NOMO-1 (cell line): ENCODE measurements at regions not wholly inside any gene's neighbourhood (a gene's known extent, or its start where the extent isn't known, plus 50 kb on each side); places are given as distances from the start of the nearest gene placed in this dataset.

Experiments used
- DNase-seq, 2 experiments: peaks; one replicate each; lab custom pipeline; 2025; ENCODE audit not compliant: unreplicated experiment in 2 of 2; lab: John Stamatoyannopoulos, UW

DNA sequence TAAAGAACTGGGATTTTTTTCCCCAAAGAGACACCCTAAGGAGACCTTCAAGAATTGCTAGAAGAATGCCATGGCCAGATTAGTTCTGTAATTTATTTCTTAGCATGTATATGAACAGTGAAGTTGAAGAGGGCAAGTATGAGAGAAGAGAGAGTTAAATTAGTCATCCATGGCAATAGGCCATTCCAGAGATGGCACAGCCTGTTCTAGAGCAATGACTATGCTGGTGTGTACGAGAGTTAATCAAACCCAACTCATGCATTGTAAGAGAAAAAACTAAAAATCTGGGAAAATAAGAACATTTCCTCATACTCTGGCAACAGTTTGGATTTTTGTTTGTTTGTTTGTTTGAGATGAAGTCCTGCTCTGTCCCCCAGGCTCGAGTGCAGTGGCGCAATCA lies 112.1 kb upstream of the PIK3C3 start:
- DNase-seq = no peak

DNA sequence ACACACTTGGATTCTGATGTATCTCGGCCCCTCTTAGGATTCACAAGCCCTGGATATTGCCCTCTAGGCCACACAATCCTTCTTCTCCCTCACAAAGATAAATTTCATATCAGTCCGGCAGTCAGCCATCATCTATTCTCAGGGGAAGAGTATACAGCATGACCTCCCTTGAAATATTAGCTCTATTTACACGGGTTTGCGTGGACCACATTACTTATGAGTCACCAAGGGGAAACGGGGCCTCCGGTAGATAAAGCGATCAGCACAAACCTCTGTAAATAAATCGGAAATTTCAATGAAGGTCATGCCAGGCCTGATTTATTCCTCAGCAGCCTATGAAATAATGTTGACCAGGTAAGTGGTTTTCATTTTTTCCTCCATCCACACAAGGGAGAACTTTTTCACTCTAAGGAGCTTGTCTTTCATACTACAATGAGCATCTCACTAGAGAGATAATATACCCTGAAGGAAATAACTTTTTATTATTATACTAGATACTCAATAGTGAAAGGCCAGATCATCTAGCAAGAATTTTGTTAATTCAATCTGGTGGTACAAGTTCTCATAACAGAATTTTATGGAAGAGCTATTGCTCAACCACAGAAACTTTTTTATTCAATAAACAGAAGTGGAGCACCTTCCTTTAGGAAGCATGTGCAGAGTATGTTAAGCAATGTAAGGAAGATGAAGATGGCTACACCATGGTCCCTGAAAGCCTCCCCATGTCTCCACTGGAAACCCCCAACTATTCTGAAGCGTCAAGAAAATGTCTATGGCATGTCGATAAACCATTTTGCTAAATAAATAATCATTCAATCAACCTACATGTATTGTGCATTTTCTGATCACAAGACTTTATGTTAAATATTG lies 125.2 kb upstream of the PIK3C3 start:
- no peak for DNase-seq

DNA sequence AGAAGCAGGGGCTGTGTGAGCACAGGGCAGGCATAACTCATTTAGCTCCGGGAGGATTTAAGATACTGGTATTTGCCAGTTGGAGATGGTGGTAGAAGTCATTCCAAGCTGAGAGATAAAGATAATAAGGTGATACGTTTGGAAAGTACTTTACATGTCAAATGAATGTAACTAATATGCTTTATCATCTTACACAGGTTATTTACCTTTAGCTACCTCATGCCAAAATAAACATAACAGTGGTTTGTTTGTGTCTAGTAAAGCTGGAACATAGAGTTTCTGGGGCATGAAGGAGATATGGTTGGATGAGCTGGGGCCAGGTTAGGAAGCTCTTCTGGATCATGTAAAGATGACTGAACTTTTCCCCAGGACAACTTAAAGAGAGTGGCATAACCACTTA lies 126.9 kb upstream of the PIK3C3 start:
- DNase-seq = no peak

DNA sequence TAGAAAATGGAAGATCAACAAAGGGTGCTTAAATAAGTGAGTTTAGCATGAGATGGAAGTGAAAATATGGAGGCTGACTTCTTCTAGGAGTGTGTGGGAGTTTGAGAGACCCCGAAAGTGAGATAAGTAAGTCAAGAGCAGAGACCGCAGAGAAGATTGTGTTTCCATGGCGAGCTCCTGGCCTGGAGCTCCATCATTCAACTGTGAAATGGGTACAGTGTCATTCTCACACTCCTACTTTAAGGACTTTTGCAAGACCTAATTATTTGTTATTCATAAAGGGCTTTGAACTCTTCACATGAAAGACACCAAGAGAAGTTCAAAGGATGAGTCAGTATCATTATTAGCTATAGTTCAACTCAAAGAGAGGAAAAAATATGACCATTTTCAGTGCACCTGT lies 134.2 kb upstream of the PIK3C3 start:
- no peak for DNase-seq

DNA sequence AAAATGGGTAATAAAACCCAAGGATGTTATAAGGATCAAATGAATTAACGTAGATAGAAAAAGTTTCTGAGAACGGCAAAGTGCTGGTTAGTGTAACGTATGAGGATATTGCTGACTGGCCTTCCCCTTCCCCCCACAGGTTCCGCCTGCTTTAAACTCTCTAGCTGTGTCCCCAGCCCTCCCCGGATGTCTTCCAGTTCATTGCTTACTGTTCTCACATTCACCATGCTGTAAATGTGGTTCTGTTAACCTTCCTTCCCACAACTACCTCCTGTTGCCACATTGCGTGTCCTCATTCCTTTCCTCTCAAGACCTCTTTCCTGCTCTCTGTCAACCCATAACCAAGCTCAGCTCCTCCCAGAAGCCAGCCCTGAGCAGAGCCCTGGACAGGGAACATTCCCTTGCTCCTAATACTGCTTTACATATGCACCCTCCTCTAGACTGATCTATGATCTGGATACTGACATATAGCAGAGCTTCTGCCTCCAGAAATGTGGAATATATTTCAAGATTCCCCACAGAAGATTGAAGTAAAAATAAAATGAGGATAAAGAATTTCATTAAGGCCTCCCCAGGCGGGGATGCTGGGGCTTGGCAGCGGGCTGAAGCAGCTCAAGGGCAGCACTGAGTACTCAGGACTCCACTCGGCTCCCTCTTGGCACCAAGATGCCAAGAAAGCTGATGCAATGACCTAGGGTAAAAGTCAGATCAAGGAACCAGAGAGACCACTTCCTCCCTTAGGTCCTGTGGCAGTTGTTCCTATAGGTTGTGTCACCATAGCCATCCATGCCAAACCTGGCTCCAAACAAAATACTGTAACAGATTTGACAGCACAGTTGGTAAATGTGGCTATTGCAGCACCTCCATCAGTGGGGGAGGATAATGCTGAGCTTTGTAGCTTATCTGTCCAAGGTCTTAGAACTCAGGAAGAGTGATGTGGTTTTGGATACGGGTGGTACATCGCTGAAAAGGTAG lies 136.4 kb upstream of the PIK3C3 start:
- DNase-seq = no peak

DNA sequence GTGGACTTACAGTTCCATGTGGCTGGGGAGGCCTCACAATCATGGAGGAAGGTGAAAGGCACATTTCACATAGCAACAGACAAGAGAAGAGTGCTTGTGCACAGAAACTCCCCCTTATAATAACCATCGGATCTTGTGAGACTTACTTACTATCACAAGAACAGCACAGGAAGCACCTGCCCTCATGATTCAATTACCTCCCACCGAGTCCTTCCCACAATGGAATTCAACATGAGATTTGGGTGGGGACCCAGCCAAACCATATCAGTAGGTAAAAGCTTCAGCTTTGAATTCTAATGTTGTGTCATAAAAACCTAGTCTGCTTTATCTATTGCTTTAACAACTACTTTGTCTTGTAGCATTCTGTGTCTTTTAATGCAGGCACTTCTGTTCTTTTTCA lies 140.4 kb upstream of the PIK3C3 start:
- DNase-seq = no peak

DNA sequence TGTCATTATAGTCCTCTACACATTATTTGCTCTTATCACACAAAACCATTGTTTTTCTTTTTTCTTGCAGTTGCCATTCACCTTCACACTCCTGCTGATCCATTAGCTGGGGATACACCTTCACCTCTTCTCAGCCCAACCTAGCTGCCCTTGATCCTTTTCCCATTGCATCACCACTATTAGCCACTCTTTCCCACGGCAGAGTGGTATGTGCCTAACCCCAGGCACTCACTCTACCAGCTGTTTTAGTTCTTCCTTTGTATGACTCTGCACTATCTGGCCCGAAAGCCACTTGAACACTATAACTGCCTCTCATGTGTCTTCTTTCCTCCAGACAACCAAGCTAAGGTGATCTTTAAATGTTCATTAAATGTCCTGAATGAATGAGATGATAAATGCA lies 145.4 kb upstream of the PIK3C3 start:
- no peak for DNase-seq

DNA sequence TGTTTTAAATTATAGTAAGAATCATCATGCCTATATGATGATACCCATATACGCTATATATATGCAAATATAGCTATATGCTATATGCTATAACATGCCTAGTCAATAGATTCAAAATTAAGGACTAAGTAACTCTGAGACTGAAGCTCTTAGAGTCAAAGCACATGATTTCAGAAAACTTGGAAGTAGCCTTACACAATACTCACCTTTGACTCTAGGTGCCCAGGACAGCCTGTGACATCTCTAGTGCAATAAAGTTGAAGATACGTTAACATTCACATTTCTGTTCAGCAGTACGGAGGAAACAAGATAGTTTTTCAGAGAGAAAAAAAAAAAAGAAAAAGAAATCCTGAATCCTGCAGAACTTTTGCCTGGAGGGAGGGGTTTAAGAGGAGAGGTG lies 149.7 kb upstream of the PIK3C3 start:
- no peak for DNase-seq

DNA sequence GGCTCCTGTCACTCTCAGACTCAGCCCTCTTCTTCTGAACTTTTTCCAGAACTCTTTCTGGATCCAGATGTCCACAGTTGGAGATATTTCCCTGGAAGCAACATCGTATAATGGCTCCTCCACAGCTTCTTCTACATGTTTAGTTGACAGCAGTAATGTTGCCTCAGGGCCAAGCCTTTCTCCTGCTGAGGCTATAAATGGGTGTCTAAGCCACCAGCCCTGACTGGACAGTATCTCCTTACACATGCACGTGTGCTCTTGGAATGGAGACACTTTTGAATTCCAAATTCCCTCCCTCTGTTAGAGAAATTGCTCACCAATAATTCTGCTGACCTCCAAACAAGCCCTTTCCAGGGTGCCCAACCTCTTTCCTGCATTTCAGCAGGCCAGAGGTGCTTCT lies 156.2 kb upstream of the PIK3C3 start:
- no peak for DNase-seq

DNA sequence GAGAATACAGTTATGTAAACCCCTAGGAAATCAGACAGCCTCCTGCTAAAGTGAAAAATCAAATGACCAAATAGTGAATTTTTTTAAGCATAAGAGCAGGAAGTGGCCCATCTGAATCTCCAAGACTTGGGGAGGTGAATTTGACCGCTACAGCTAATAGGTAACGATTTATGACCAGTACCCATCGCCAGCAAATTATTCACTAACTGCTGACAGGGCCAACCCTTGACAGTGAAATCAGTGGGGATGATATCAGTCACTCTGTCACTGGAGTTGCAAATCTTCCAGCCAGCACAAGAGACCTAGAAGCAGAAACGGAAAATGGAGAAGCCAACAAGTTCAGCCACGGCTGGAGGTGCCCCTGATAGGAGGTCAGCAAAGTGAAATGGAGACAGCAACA lies 164.3 kb upstream of the PIK3C3 start:
- no peak for DNase-seq

DNA sequence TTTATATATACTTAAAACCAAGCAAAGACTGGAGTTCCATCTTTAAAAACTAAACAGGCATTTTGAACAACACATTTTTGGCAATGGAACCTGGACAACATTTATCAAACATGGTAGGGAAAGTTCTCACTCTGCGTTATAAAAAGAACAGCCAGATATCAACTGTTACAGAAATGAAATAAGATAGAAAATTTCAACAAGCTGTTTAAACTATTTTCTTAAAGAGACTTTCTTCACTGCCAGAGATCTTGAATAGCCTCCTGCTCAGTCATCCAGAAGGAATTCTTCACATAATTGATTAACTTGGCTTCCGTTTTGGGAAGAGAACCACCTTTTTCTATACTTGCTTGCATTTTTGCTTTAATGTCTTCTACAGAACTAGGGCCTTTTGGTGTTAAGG lies 166.0 kb upstream of the PIK3C3 start:
- no peak for DNase-seq

DNA sequence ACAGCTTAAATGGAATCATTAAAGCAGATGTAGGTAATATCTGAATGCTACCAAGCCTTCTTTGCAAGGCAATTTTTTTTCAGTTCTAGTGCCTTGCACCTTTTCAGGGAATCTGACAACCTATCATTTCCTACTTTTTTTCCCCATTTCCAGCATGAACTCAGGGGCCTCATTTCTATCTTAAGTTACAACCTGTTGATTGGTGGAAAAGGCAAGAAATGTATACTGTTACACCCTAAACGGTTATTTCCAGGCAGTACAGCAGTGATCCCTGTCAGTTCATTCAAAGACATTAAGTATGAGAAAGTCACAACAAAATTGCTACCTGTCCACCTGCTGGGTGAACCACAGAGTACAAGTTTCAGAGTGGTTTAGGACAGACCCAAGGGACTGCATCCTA lies 171.2 kb upstream of the PIK3C3 start:
- no peak for DNase-seq

DNA sequence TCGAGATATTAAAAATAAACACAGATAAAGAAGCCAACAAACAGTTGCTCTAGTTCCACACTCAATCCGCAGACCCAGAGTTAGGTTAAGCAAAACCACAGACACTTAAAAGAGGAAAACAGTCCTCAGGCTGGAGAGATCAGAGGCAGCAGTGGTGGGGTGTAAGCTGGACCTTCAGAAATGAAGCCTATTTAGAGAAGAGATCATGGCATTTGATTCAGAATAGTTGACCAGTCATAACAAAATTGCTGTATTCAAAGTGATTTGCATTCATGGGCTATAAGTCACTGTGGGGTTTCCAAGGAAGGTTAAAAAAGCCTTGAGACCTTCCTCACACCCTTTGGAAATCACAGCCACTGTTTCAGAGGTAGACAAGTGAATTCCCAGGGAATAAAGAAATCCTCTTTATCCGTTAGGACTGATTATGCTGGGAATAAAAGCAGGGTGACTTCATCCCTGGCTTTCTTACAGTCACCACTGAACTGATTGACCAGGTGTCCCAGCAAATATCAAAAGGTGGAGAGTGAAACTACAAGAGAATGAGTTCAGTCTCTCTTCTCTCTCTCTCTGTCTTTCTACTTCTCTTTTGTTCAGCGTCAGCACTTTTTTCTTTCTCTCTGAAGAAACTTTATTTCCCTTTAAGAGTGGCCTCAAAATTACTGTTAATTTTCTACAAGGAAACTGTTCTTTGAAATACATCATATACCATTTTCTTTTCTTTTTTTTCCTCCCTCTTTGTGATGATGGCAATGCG lies 171.8 kb upstream of the PIK3C3 start:
- no peak for DNase-seq

DNA sequence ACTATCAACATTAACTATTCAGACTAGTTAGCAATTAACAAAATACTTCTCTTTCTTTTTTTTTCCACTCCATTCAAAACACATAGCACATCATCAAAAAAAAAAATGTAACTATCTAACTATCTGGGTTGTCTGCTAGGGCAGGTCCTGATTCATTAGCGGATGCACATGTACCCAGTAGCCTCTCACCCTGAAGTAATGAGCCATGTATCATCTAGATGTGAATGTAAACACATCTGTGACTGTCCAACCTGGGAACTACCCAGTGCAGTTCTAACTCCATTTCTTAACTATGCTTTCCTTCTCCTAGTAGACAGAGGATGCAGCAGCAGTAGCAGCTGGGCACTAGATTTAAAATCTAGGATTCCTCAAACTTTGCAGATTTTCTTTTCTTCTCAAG lies 183.1 kb upstream of the PIK3C3 start:
- DNase-seq = no peak

DNA sequence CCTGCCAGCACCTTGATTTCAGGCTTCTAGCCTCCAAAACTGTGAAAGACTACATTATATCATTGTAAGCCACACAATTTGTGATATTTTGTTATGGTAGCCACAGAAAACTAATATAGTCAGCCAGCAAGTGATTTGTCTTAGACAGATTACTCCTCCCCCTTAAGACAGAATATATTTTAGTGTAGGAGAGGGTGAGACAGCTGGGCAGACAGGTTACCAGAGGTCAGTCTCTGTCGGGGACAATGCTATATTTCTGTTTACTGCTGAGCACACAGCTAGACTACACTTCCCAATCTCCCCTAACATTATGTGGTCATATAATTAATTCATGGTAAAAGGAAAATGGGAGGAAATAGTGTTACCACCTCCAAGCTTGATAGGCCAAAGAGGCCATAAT lies 185.8 kb upstream of the PIK3C3 start:
- DNase-seq = no peak

DNA sequence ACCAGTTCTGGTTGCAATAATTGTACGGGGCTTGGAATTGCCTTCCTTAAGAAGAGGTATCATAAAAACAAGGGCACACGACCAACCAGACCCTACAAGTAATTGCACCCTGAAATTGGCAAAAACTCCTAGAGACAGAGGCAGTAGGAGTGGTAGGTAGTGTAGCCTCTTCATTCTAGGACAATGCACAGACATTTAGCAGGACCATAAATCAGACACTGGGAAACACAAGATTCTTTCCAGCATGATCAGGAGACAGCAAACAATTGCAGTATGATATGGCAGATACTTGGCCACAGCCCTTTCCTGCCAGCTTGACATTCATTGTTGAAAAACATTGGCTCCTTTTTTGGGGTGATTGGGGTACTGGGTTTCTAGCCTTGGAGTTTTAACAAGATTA lies 186.6 kb upstream of the PIK3C3 start:
- no peak for DNase-seq

DNA sequence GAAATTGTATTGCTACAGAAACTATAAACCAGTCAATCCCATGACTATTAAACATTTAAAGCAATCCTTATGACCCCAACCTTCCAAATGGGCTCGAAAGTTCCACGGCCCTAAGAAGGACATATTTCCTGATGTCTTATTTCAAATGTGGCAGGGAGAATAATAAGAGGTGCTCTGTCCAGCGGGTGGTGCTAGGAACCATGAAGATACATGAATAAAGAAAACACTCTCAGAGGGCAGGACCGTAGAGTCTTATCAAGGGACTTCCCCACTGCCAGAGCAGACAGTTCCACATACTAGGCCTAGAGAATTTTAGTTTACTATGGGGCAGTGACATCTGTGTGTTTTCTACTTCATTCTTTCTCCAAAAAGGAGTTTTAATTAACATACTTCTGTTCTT lies 187.1 kb upstream of the PIK3C3 start:
- DNase-seq = no peak

DNA sequence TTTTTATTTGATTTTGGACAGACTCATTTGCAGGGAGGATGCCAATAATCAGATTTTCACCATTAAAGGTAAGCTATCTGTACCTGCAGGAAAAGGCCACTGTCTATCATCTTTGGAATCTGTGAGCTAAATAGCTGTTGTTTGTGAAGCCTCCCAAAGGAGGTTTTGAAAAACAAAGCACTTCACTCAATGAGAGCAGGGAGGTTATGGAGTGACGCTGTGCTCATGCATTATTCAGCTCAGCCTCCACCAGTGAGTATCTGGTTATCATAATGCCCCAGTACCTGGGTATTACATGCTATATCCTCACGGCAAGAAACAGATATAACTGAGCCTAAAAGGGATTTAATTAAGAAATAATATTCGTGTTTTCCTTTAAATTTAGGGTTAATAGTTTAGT lies 189.6 kb upstream of the PIK3C3 start:
- no peak for DNase-seq

DNA sequence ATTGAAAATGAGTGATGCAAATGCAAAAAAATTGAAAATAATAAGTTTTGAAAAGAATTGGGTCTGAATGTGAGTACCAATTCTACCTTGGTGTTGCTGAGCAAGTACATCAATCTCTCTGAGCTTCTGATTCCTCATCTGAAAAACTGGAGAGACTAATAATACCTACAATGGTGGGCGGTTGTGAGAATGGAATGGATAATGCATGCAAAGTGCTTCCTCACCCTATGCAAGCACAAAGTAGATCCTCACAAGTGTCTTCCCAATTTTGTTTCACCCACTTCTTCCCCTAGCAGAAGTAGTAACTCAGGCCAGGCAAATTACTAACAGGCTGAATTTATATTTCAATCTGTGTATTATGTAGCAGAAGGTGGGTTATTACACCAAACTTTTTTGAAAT lies 191.7 kb upstream of the PIK3C3 start:
- DNase-seq = no peak

DNA sequence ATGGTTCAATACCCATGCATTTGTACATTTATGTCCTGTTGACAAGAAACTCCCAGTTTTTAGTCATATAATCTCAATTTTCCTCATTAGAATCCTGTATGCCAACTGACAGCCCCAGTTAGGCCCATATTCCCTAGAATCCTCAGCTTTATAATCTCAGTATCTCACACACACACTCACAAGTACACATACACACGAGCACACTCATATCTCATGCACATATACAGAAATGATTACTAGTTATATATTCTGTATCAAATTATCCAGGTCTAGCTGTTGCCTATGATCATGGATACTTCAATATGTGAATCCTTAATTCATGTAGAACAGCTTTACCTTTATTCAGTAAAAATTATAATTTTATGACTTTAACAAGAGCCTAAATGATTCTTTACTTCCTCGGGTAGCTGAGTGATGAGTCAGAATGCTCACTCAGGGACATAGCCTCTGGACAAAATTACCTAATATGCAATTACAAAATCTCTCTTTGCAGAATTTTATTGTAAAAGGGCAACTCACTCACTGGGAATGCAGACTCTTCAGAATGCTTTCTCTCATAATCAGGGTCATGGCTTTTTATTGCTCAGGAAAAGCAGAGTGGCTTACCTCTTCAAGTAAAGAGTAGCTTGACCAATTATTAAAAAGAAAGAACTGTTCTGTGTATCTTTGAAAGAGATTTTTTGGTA lies 193.6 kb upstream of the PIK3C3 start:
- no peak for DNase-seq

DNA sequence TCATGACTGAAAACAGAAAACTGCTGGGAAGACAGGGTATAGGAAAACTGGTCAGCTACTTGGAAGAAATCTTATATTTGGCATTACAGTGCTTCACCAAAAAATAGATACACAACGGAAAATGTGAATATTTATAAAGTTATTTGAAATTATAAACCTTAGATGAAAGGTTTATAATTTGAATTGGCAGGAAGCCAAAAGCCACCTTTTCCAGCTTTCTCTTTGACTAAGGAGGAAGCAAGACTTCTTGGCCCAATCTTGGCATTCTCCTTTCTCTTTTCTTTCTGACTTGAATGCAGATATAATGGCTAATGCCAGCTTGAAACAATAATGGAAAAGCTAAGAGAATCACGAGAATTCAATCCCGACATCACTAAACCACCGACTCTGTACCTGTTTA lies 196.5 kb upstream of the PIK3C3 start:
- DNase-seq = no peak
